Lower lobe of right lung (tissue), 2 donors: ENCODE measurements at regions not wholly inside any gene's neighbourhood (a gene's known extent, or its start where the extent isn't known, plus 50 kb on each side); places are given as distances from the start of the nearest gene placed in this dataset.

ENCODE experiments used
- ATAC-seq, 2 donors: fragments of 200-7000 bp; cut with Tn5 transposase; one replicate each; pipeline ENCODE4 v1.9.1; 2020 to 2022; ENCODE audit warnings: mild to moderate bottlenecking in 2 of 2, moderate library complexity in 2 of 2
- DNase-seq: peaks from one replicate; pipeline ENCODE4 v3.0.0-alpha.2; 2020
- H3K27ac ChIP-seq: fragments of 200-600 bp; one replicate; pipeline ENCODE4 v1.8.0; 2022
- H3K27me3 ChIP-seq: fragments of 200-600 bp; one replicate; pipeline ENCODE4 v1.8.0; 2022; ENCODE audit warnings: low read depth
- H3K36me3 ChIP-seq: fragments of 200-600 bp; one replicate; pipeline ENCODE4 v1.8.0; 2022; ENCODE audit warnings: mild to moderate bottlenecking
- H3K4me1 ChIP-seq: fragments of 200-600 bp; one replicate; pipeline ENCODE4 v1.8.0; 2022
- H3K4me3 ChIP-seq: fragments of 200-600 bp; one replicate; pipeline ENCODE4 v1.8.0; 2022; ENCODE audit warnings: mild to moderate bottlenecking
- H3K9me3 ChIP-seq: fragments of 200-600 bp; one replicate; pipeline ENCODE4 v1.8.0; 2022
- CTCF ChIP-seq: fragments of 200-600 bp; IDR thresholded peaks from one replicate; pipeline ENCODE4 v1.8.0; 2022; ENCODE audit warnings: antibody characterized with exemption, mild to moderate bottlenecking
- intact Hi-C: fragments of 100-400 bp; cut with DNase I; formaldehyde crosslinking; loops from one replicate; pipeline ENCODE4 v1.11.0; 2022
- donor health status: DM: no; HTN: yes; CAD: no; lungs with severe emphysema.

DNA sequence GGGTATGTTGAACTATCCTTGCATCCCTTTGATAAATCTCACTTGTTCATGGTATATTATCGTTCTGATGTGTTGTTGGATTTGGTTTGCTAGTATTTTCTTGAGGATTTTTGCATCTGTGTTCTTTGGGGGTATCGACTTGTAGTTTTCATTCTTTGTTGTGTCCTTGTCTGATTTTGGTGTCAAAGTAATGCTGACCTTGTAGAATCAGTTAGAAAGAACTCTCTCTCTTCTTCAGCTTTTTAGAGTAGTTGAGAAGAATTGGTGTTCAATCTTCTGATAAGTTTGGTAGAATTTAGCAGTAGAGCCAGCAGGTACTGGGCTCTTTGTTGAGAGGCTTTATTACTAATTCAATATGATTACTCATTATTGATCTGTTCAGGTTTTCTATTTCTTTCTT is 707.2 kb upstream of the LRFN5 start:
- DNase-seq (no peak), ATAC-seq (no peak)
- Histone ChIP-seq H3K4me3 (no peak overlapping the region), H3K27me3 (no peaks in the 10 kb centered on the region), H3K27ac (no peak overlapping the region), H3K4me1 (no peaks in the 10 kb centered on the region), H3K9me3 (no peaks in the 10 kb centered on the region), H3K36me3 (no peaks in the 10 kb centered on the region)
- intact Hi-C loops, result no loop called here
- TF ChIP-seq CTCF, result no peak

- H3K27ac ChIP-seq, result no peak overlapping the region
- no peaks in the 10 kb centered on the region for H3K9me3 ChIP-seq
- no peak for ATAC-seq
- no peak for DNase-seq
- H3K4me3 ChIP-seq, result no peak overlapping the region
- no peaks in the 10 kb centered on the region for H3K27me3 ChIP-seq
- intact Hi-C loops, result no loop called here
- no peak for TF ChIP-seq CTCF
- H3K36me3 ChIP-seq, result no peaks in the 10 kb centered on the region
- no peaks in the 10 kb centered on the region for H3K4me1 ChIP-seq
Observed at GRCh38 chr14:40894846-40895245, 711.8 kb upstream of the LRFN5 start.

GRCh38 chr14:40889126-40889525 is 717.5 kb upstream of the LRFN5 start:
- no peaks in the 10 kb centered on the region for H3K27me3 ChIP-seq
- H3K36me3 ChIP-seq, result no peaks in the 10 kb centered on the region
- DNase-seq, result no peak
- no peak overlapping the region for H3K27ac ChIP-seq
- H3K9me3 ChIP-seq, result no peaks in the 10 kb centered on the region
- no peak overlapping the region for H3K4me3 ChIP-seq
- intact Hi-C loops, result no loop called here
- no peak for TF ChIP-seq CTCF
- no peak for ATAC-seq
- H3K4me1 ChIP-seq, result no peaks in the 10 kb centered on the region

- no peak for TF ChIP-seq CTCF
- DNase-seq, result no peak
- H3K27ac ChIP-seq, result no peak overlapping the region
- intact Hi-C loops, result no loop called here
- H3K4me3 ChIP-seq, result no peak overlapping the region
- no peak for ATAC-seq
- H3K36me3 ChIP-seq, result no peaks in the 10 kb centered on the region
- no peaks in the 10 kb centered on the region for H3K4me1 ChIP-seq
- H3K9me3 ChIP-seq, result no peaks in the 10 kb centered on the region
- no peaks in the 10 kb centered on the region for H3K27me3 ChIP-seq
Observed at GRCh38 chr14:40887912-40888311, 718.8 kb upstream of the LRFN5 start.

GRCh38 chr14:40870252-40870651 is 736.4 kb upstream of the LRFN5 start:
- no peak for ATAC-seq
- TF ChIP-seq CTCF, result no peak
- H3K9me3 ChIP-seq, result peaks cover under 1% of the 10 kb centered on the region
- H3K36me3 ChIP-seq, result no peaks in the 10 kb centered on the region
- intact Hi-C loops, result no loop called here
- no peak overlapping the region for H3K4me3 ChIP-seq
- no peak overlapping the region for H3K27ac ChIP-seq
- H3K4me1 ChIP-seq, result no peaks in the 10 kb centered on the region
- H3K27me3 ChIP-seq, result no peaks in the 10 kb centered on the region
- DNase-seq, result no peak

GRCh38 chr14:40859055-40859454 is 747.6 kb upstream of the LRFN5 start:
- no peak for DNase-seq
- Histone ChIP-seq H3K4me1 (no peaks in the 10 kb centered on the region), H3K4me3 (no peak overlapping the region), H3K9me3 (no peaks in the 10 kb centered on the region), H3K36me3 (no peaks in the 10 kb centered on the region), H3K27ac (no peak overlapping the region), H3K27me3 (no peaks in the 10 kb centered on the region)
- intact Hi-C loops, result no loop called here
- no peak for ATAC-seq
- TF ChIP-seq CTCF, result no peak
